ENCODE measurements at regions not wholly inside any gene's neighbourhood (a gene's known extent, or its start where the extent isn't known, plus 50 kb on each side); places are given as distances from the start of the nearest gene placed in this dataset.
"Not testable (repeated sequence)": the region's sequence is repeated elsewhere in the genome, so short reads cannot be mapped to it uniquely, and the experiment has no call there.

DNA sequence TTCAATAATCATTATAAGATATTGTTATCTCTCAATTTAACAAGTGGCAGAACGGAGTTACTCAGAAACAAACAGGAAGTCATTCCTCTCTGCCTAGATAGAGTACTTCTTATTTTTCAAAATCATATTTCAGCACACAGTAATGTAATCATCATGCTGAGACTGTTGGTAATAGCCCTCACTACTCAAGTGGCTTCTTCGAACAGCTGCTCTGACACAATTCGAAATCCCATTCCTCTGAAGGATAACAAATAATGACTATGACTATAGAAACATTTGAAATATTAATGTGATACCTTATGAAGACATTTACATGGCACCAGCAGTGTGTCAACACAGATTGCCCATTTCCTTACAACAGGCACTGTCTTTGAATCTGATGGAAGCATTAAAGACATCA is 1249.8 kb downstream of the NSUN3 start:
- no peak for DNase-seq

DNA sequence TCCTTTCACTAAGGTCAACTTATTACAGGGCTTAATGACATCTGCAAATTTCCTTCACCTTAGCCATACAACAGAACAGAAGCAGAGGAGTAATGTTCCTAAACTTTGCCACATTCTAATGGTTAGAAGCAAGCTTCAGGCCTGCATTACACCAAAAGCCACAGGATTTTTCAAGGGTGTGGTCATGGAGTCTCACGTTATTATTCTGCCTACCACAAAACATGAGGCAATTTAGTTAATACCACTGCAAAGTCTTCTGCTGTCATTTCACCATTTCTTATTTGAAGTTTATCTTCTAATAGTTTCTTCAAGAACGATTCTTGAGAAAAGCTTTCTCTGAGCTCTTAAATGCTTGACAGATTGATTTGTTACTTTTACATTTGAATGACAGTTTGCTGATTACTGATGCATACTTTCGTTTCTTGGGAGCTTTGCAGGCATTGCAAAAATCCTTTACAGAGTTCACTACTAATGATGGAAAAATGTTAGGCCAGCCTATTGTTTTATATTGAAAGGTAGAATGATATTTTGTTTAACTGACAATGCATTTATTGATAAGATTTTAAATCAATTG is 1257.1 kb downstream of the NSUN3 start:
- no peak for DNase-seq

DNA sequence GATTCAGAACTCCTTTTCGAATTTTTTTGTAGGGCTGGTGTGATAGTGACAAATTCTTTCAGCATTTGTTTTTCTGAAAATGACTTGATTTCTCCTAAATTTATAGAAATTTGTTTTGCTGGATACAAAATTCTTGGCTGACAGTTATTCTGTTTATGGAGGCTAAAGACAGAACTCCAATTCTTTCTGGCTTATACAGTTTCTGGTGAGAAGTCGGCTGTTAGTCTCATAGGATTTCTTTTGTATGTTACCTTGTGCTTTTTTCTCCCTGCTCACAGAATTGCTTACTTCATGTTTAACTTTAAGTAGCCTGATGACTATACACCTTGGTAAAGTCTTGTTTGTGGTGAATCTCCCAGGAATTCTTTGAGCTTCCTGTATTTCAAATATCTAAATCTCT is 1264.6 kb downstream of the NSUN3 start:
- no peak for DNase-seq

DNA sequence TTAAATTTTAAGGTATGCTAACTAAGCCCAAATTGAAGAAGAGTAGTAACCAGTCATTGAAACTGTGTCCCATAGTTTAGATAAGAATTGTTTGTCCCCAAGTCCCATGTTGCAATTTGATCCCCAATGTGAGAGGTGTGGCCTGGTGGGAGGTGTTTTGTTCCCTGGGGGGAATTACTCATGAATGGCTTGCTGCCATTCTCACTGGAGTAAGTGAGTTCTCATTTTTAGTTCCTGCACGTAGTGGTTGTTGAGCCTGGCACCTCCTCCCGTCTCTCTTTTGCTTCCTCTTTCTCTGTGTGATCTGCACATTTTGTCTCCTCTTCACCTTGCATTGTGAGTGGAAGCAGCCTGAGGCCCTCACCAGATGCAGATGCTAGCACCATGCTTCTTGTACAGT is 1271.0 kb downstream of the NSUN3 start:
- DNase-seq = no peak

DNA sequence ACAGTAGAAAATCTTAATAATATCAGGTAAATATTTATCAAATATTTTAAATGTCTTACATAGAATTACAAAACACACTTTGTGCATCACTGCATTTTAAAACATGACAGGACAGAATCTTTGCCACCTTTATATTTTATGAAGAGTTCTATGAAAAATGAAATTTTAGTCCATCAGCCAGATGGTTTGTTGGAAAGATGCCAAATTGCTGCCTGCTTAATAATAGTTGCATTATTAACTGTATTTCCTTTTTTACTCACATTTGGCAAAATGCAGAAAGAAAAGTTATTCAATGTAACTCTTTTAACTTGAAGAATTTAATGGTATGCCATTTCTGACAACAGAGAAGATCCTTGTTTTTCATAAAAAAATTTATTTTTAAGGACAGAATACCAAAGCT is 1271.6 kb downstream of the NSUN3 start:
- no peak for DNase-seq

DNA sequence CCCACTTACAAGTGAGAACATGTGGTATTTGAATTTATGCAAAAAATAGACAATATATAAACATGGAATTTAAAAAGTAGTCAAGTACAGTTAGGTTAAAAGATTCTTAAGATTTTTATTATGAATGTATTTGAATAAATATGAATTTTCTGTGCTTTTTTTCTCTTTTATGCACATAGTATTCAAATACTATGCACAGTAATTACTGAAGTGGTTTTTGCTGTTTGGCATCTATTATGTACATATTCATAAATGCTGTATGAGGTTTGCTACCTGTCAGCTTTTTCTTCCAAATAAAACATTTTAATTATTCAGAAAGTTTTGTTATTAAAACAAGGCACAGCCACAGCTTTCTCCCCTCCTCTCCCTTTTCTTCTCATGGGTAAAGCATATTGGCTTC is 1272.7 kb downstream of the NSUN3 start:
- no peak for DNase-seq

DNA sequence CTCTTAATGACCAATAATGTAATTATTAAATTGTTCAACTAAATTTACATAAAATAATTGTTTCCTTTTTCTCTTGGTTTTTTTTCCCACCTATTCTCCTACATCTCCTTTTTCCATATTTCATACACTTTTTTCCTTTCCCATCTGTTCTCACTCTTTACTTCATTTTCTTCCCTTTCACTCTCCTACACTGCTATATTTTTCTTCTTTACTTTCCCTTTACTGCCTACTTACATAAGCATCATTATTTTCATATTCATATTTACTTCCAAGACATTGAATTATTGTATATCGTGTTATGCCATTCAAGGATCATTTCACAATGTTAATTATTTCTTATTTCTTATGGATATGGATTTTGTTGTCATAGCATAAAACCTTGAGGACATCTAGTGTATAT is 1275.6 kb downstream of the NSUN3 start:
- DNase-seq = no peak

DNA sequence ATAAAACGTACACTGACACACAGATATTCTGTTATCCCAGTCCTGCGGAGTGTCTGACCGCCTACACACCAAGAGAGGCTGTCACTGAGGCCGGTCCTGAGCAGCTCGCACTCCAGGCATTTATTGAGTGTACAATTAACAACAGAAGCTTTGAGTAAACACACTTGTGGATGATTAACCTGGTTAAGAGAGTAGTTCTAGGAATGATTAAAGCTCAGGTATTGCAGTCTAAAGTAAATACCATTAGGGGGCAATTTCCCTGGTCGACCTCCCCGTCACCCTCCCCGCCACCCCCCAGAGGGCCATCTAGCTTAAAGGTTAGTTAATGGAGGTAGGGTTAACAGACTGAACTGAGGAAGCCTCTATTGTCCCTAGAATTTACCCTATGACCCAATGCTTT is 1278.5 kb downstream of the NSUN3 start:
- DNase-seq = no peak

DNA sequence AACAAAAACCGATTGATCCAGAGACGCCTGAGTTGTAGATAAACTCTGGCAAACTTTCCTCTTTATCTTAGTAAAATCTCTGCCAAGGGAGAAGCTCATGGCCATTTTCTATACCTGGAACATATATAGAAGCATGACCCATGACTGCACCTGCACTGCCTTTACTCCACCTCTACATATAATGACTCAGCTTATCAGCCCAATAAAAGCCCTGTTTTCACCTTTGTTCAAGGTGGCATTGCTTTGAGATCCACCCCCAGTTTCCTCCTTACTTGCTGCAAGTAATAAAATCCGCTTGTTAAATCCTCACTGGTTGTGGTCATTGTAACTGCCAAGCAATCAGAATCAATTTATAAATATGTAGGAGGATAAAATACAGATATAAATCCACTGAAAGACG is 1280.4 kb downstream of the NSUN3 start:
- no peak for DNase-seq

DNA sequence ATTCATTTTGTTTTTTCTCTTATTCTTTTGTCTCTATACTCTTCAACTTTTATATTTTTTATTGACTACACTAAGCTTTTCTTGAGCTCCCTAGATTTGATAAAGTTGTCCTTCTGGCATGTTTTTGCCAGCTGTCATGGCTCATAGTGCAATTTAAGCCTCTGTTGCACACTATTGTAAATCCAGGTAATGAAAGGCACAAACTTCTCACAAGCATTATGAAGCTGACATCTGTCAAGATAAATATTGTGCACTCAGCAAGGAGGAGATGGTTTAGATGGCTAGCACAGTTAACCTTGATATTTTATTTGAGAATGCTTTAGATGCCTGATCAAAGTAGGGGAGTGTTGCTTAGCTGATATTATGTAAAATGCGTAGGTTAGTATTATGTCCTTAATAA is 1280.9 kb downstream of the NSUN3 start:
- DNase-seq = no peak

DNA sequence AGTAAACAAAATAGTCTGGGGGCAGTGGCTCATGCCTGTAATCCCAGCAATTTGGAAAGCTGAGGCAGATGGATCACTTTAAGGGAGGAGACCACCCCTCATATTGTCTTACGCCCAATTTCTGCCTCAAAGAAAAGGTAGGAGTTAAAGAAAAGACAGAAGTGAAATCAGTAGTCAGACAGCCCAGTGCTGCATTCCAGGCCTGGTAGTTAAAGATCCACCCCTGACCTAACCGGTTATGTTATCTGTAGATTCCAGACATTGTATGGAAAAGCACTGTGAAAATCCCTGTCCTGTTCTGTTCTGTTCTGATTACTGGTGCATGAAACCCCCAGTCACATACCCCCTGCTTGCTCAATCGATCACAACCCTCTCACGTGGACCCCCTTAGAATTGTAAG is 1285.1 kb downstream of the NSUN3 start:
- DNase-seq = not testable (repeated sequence)

DNA sequence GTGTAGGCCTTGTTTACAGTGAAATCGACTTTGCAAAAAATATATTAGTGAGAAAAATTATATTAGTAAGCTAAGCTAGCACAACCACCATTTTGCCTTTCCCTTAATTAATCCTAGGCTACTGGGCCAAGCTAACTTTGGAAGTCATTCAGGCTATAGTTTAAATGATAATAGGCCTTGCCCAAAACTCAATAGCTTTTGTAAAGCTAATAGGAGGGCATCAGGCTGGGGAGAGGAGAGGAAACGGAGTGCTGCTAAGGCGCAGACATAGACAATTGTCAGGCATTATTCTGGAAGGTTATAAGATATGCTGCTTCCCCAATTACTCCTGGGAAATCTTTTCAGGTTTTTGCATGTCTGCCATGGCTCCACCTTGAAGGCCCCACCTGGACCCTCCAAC is 1286.0 kb downstream of the NSUN3 start:
- no peak for DNase-seq

DNA sequence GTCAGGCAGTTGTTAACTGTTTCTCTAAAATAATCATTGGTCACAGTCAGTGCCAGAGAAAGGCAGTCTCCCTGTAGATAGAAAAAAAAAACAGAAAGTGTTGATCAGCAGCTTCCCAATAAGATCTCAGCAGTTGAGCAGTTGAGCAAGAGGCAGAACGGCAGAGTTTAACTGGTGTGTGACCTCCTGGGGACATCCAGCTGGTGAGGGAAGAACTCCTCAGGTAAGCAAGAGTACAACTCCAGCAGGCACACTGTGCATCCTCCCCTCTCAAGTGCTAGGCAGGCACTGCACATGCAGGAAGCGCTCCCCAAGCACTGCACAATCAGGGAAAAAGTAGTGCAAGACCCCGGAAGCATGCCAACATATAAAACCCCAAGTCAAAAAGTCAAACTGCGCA is 1287.2 kb downstream of the NSUN3 start:
- DNase-seq = no peak

DNA sequence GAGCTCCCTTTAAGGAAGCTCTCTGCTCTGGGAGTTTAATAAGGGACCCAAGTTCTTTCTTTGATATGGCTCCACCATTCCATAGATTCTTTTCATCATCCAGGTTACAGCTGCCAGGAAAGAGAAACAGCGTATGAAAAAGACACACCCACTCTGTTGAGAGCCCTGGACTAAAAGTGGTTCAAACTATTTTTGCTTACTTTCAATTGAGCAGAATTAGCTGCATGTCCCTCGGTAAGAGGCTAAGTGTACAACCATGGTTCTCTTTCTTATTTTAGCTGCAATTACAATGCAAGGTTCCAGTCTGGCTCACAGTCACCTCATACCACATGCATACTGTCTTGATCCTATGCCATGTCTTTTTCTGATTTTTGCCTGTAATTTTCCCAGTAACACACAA is 1288.3 kb downstream of the NSUN3 start:
- no peak for DNase-seq

DNA sequence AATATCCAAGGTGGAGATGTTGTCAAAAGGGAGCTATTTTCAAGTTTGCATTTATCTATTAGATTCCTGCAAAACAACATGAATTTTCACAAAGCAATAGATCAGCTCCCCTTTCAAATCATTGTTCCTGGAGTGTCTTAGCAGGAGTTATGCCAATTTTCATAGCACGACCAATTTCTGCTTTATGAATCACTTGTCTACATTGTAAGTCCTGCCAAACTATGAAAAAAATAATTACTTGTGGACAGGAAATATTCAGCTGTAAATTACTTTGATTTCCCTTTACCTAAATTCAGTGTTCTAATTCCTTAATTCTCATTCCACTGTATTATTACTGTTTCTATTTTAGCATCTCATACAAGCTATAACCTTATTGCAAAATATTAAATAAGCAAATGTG is 1289.6 kb downstream of the NSUN3 start:
- no peak for DNase-seq

DNA sequence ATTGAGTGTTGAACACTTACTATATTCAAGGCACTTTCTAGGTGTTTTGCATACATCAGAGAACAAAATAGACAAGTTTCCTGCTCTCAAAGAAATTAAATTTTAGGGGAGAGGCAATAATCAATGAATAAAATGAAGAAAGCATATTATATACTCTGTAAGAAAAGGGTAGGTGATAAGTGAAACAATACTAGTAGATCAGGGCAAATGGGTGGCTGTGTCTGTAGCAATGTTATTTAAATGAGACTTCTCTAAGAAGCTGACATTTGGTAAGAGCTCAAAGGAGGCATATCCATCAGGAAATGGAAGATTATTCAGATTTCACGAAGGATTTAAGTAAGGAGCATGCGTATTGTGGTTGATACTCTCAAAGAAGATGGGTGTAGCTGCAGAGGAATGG is 1291.6 kb downstream of the NSUN3 start:
- no peak for DNase-seq

DNA sequence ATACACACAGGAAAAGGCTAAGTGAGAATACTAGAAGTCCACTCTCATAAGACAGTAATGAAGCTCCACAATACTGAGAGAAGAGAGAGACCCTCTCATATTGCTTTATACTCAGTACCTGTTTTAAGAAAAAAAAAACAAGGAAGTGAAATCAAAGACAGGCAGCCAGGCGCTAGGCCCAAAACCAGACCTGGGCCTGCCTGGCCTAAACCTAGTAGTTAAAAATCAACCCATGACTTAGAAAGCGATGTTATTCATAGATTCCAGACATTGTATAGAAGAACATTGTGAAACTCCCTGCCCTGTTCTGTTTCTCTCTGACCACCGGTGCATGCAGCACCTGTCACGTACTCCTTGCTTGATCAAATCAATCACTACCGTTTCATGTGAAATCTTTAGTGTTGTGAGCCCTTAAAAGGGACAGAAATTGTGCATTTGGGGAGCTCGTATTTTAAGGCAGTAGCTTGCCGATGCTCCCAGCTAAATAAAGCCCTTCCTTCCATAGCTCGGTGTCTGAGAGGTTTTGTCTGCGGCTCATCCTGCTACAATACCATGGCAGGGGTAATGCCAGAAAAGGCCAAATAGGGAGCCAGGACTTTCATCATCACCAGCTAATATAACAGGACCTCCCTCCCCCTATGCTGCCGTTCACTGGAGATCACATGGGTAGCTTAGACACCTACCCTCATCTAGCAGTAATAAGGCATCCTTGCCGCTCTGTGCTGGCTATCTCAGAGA is 1294.1 kb downstream of the NSUN3 start:
- no peak for DNase-seq

DNA sequence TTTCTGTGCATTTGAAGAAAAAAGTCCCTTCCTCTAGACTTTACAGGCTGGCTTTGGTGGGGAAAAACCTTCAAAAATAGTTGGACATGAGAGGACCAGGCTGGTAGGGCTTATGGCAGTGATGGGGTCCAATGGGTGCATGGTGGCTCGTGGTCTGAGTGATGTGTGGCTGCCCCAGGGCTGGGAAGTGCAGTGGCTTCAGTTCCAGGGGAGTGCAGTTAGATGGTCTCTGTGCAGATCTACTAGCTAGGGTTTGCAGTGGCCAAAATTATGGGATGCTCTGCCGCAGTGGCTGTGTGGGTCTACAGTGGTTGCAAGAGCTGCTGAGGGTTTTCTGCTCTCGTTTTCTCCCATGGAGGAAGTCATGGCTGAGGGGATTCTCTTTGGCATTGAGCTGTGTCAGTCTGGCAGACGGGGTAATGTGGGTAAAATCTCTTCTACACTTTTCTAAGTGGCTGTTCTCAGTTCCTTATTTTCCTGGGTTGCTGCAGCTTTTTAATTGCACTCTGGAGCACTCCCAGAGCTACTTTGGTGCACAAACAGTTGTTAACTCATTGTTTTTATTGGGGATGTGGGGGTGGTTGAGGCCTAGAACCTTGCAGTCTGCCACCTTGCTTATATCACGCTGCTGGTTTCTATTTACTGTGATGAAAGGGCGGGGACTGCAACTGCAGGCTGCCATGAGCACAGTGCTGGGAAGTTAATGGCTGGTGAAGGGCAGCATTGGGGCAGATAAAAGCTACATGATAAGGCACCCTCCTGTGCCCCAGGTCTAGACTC is 1324.6 kb downstream of the NSUN3 start:
- DNase-seq = no peak

DNA sequence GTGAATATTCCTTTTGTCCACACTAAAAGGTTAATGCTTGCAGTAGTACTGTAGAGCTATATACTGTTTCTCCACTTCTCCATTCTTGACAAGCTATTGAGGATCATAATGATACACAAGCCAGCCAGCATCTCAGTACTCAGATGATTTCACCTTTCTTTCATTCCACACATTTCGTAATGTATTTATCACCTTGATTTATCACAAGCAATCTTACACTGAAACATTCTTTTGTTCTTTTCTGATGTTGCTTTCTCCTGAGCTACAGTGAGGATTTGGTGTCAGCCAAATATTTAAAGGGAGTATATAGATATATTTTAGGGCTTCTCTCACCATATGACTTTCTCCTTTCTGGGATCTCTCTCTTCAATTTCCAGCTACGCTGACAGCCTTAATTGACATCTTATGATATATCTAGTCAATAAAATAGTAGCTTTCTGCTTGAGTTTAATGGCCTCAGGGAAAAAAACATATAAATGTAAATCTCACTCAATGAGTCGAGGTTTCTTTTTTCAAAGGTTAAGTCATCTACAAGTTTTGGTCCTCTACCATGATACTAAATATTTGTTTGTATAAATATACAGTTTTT is 1327.0 kb downstream of the NSUN3 start:
- no peak for DNase-seq

DNA sequence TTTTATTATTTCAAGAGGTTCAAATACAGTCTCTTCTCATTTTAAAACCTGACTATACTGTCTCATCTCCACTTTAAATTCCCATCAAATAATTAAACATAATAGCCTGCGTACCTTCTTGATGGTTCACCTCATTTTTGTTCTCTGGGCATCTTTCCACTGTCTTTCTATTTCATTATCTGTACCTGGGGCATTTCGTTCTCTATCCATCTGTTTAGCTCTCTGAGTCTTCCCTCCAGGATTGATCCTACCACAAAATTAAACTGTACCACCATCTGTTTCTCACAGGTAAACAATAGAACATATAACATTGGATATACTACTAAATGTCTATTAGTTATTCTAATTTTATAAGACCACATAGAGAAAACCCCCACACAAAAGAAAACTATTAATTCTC is 1331.4 kb downstream of the NSUN3 start:
- no peak for DNase-seq

DNA sequence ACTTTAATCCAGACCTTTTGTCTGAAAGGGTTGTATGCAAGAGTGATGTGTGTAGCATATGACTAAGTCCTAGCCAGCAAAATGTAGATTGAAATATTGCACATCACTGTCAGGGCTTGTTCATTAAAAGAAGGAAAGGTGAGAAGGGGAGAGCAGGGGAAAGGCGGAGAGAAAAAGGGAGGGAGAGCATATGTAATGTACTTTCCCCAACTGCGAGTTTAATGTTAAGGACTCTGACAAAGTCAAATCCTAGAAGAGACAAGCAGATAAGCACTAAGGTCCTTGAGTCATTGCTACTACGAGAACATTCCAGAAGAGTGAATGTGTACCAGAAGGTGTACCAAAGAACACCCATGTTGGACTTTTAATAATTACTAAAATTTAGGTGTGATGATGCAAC is 1336.7 kb downstream of the NSUN3 start:
- no peak for DNase-seq

DNA sequence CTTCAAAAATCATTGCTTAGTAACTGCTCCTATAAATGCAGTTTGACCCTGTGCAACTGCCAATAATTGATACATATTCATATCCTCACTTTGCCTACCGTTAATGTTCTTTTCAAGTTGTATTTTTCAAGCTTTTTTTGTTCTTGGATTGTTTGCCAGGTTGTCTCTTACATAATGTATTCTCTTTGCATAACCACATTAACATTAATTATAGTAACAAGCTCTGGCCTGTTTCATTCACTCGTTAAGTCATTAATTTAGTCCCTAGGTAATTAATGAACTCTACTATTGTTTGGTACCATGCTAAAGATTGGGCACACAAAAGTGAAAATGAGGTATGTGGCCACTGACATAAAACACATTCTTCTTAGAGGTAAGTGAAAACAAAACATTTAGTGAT is 1338.8 kb downstream of the NSUN3 start:
- DNase-seq = no peak

DNA sequence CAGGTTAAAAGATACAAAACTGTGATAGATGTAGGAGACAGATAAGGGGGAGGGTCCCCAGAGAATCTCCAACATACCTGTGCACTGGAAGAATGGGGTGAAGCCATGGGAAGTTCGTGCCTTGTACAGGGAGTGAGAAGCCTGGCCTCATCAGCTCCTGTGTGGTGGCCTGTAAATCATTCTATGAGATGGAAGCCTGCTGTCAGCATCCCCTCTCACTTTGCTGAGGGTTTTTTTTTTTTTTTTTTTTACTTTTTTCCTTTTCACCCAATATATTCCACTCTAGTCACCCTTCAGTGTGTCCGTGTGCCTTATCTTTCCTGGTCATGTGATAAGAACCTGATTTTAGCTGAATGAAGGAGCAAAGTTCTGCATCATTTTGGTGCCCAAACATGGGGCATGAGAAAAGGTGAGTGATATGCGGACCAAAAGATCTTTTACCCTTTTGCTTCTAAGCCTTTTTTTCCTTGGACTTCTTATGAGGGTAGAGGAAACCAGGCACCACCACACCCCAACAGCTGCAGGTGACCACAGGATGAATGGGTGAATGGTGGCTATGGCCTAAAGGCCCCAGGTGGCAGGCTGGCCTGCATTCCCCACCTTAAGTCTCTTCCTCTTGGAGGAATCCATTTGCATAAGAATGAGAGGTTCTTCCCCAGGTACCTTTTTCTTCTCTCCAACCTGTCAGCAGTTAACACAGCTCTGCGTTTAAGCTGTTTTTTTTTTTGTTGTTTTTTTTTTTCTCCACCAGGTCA is 1345.0 kb downstream of the NSUN3 start:
- DNase-seq = no peak
